GM18520 (cell line): ENCODE measurements at regions not wholly inside any gene's neighbourhood (a gene's known extent, or its start where the extent isn't known, plus 50 kb on each side); places are given as distances from the start of the nearest gene placed in this dataset.

Experiments
- ATAC-seq: cut with Tn5 transposase; IDR thresholded peaks from one replicate; pipeline ENCODE4 v1.9.1; 2021; ENCODE audit not compliant: unreplicated experiment

DNA sequence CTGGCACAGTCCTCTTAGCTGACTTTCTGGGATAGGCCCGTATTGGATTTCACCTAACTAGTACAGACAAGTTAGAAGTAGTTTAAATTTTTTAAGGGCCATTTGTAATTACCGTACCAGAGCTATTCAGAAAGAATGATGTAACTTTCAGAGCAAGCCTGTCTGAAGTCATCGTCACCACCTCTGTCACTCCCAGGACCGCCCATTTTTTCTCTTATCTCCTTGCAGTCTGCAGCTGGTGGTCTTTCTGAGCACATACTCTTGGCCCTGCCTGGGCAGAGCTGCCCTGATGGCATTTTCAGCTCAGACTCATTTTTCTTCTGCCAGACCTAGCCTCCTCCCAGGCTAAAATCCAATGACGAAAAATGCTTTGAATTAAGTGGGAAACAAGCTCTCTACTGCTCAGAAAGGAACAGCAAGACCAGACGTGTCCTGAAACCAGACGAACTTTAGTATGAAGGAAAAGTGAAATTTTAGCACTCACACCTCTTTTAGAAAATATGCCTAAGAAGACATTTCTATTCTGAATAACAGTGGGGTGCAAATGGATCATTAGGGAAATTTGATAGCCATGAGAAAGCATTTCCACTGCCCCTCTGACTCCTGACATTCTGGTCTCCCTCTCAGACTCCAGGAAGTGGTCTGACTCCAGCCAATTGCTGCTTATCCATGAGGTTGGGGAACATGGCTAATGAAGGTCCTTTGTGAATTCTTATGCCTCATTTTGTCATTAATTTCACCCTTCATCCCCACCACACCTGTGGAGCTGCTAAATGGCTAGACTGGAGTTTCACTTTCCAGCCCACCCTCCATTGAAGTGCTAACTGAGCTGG lies 162.4 kb upstream of the GYPA start:
- no peak for ATAC-seq

DNA sequence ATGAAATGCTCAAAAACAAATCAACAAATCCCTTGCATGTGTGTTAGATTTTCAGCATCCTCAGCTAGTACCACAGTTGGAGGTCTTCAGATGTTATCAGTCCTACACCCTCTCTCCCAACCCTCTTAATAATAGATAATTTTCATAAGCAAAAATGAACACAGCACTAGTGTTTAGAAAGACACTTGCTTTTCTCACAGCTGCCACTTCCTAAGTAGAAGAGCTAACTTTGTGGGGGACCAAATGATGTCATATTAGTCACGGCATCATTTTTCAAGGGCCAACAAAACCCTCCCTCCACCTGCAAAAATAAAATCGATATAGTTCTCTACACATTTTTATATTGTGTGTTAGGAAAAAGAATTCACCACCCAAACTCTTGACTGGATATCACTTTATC lies 163.5 kb upstream of the GYPA start:
- ATAC-seq, result no peak

DNA sequence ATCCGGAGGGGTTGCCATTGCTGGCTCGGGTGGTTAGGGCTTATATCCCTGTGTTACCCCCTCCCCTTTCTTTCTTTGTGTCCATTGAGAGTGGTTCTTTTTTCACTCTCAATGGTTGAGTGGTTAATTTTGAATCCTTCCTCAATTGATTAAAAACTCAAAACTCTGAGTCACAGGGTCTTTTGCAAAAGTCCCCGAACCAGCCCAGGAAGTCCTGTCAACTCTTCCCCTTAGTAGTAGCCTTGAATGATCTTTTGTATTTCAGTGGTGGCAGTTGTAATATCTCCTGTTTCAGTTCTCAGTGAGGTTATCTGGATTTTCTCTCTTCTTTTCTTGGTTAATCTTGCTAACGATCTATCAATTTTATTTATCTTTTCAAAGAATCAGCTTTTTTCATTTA lies 170.0 kb upstream of the GYPA start:
- no peak for ATAC-seq

DNA sequence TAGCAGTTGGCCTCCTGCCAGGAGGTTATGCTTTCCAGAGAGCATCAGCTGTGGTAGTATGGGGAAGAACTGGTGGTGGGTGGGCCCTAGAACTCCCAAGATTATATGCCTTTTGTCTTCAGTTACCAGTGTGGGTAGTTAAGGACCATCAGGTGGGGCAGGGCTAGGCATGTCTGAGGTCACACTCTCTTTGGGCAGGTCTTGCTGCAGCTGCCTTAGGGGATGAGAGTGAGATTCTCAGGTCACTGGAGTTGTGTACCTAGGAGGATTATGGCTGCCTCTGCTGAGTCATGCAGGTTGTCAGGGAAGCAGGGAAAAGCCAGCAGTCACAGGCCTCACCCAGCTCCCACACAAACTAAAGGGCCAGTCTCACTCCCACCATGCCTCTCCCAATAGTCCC lies 172.9 kb upstream of the GYPA start:
- ATAC-seq, result no peak

DNA sequence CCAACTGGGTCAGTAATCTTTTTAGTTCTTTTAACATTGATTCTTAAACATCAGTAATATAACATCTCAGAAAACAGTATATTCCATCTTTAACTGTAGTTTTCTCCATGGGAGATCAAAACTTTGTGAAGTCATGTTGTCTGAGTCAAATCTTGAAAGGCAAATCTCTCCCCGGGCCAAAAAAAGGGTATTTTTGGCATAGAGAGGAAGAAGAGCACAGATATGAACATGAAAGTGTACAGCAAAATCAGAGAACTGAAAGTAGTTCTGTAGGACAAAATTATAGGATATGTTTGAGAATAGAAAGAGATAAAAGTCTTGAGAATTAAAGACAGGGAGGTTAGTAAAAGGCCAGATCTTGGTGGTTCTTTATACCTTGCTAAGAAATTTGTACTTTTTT lies 176.4 kb upstream of the GYPA start:
- no peak for ATAC-seq

DNA sequence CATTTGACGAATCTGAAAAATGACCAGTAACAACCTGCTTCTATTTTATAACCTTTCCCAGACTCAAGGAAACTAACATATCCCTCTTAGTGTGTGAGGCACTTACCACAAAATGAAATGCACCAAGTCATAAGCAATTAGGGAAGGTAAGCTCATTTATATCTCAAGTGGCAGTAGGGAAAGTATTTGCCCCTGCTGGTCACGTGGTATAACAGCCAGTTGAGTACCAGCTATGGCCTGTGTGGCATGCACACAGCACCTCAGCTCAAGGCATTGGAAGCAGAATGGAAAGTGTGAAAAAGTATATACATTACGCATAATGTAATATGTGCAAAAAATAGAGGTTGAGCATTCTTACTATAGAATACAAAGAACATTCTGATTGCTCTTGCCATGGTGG lies 178.3 kb upstream of the GYPA start:
- ATAC-seq, result no peak

DNA sequence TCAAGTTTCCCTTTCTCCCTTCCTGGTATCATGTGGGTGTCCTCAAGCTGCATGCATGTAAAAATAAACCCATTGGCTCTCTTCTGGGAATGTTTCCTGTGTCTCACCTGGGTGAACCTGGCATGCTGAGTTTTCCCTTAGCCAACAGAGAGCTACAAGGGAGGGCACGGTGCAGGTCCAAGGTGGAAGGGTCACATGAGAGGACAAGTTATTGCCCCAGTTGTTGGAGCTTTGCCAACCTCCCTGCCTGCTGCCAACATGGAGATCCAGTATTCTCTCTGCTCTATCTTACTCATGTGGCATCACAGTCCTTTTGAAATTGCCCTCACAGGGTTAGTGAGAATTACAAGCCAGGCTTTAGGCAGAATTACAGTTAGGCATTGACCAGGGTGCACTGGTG lies 196.1 kb upstream of the GYPA start:
- no peak for ATAC-seq

DNA sequence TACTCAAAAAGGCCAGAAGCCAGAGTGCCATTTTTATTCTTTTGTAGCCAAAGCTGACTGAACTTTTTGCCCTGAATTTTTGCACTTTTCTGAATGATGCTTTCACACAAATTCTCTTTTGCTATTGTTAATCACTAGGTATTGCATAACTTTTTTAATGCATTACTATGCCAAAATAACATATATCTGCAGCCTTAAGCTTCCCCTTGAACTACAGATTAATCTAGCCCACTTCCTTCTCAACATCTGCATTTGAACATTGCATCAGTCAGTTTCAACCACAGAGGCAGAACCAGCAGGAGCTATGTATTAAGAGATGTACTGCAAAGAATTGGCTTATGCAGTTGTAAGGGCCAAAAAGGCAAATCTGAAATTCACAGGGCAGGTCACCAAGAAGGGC lies 197.6 kb upstream of the GYPA start:
- ATAC-seq, result no peak

DNA sequence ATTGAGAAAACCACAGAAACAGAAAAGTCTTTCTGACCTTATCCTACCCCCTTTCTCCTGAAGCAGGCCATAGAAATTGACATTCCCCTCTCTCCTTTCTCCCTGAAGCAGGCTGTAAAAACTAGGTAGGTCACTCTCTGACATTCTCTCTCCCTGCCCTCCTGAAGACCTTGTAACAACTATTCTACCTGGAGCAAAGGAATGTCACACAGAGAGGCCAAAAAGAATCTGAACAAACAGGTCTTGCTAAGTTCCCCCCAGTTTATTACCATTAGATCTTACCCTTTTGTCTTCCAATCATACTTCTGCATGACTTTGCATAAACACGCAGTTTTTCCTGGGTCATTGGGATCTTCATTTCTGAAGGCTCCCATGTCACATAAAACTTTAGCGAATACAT lies 198.3 kb upstream of the GYPA start:
- ATAC-seq, result no peak

DNA sequence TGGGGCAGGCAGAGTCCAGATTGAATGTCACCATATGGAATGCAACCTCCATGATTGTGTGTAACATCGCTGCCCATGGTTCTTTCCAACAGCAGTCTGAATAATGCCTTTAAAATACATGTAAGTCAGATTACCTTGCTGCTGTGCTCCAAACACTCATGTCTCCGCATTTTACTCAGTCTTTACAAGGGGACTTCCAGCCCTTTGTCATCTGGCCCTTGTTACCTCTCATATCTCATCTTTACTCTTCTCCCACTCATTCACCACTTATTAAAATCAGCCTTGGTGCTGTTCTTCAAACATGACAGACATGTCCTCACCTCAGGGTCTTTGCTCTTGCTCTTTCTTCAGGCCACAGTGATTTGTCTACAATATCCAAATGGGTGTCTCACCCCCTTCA lies 200.4 kb upstream of the GYPA start:
- ATAC-seq, result peak; percentile 66

DNA sequence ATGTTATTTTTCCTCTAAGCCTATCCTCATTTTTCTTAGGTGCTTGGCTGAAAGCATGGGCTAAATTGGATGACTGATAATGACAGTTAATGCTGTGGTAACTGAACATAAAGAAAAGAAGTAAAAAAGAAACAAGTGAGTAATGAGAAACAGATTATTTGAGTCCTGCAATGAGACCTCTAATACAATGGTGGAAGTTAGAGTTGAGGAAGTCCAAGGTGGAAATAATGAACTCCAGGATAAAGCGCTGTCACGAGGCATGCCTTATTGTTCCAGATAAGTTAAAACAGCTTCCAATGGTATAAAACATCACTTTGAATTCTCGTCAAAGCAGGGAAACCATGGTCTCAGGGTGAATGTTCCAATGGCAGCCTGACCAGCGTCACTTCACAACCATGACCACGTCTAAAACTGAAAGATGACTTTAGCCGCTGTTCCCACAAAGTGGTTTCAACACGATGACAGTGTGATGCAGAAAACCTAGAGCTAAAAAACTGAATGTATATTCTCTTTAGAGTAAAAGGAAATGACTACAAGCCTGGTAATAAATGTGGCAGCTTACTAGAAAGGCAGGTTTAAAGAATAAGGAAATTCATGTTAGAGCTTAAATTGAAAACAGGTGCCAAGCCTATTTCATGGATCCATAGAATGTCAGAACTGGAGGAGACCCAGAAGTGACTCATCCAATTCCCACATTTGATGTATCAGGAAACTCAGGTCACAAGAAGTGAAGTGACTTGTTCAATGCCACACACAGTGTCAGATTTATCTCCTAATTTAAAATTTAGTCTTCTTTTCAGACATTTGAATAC lies 202.6 kb upstream of the GYPA start:
- no peak for ATAC-seq

DNA sequence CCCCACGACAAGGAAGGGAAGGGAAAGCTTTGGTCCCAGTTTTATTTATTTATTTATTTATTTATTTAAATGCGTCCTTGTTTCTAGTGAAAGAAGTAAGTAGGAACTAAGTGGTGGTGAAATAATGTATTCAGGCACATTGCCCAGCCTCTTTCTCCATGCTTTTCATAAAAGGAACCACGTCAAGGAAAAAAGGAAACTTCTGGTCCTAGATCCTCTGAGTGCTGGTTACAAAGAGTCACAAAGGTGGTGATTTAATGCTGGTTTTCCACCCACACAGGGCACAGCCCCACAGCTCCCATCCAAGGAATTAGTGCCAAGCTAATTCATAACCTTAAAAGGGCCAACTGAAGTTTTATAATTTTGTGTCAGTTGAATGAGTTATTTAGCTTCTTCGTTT lies 206.6 kb upstream of the GYPA start:
- ATAC-seq, result no peak

DNA sequence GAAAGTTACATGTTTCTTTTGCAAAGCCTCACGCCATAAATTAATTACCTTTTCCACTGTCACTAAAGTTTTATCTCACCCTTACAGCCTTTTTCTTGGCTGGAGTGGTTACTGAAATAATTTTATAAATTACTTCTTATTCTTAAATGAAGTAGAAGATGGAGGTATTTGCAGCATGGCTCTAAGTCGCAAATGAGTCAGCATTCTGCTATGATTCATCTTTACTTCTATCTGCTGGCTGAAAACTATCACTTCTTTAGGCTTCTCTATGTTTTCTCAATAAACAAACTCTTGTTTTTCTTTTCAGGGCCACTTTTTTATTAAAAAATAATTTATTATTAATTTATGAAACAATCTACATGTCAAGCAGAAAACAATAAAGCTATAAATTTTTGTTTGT lies 210.2 kb upstream of the GYPA start:
- ATAC-seq, result no peak

DNA sequence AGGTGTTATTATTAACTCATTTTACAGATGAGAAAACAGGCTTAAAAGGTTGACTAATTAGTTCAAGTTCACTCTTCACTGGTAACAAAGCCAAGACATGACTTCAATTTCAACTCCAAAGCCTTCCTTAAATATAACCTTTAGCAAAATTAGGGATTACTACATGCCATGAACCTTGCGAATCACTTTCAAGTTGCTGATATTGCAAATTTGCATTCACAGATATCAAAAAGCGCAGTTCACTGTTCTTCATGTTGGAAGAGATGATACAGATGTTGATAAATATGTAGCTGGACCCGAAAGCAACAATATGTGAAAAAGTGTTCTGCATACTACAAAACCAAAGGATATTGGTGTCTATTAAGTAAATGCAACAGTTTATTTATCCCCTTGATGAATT lies 210.8 kb upstream of the GYPA start:
- no peak for ATAC-seq

DNA sequence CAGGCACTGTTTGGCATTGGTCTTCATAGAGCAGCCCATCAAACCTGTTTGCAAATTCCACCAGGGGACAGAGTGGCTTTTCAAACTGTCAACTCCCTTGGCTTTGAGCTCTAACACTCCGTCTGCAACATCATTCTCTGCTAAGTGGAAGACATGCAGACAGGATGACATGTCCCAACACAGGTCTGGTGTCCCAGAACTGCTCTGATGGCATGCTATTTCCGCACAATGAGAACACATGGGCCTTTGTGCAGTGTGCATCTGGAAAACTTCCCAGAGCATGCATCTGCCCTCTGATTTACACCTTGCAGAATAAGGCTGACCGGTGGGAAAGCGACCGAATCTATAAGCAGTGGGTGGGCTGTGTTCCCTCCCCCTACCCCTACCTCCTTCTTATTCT lies 212.8 kb upstream of the GYPA start:
- no peak for ATAC-seq

DNA sequence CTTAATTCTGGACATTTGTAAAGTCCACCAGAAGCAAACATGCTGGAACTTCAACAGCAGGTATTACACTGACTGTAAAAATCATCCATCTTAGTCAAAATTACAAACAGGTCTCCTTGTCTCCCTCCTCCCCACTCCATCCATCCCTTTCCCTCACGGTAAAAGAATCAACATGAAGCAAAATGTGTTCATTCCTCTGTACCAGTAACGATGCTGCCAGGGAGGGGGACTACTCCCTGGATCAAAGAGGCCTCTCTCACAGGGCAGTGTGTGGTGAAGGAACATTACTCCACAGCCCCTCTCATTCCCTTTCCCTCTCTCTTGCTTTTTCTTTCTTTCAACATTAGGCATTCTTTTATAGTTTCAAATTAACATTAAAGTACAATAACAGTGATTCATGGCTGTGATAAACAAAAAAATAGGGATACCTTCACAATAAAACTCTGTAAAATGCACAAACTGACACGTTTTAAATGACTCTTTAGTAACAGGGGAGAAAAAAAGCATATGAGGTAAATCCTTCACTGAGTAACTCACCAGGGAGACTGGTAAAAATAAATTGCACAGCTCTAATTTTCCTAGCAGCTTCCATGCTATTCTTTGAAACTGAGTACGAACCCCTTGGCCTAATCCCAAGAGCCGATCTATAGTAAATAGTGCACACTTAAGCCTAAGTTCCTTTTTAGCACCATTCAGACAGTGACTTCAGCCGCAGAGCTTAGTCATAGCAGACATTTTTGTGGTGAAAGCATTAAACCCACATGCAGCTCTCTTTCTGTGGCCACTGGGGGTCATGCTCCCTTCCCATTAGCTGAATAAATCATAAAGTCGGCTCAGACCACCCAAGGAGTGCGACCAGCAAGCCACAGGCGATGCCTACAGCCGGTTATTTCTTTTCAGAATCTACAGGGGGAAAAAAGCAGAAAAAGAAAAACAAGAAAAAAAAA lies 215.6 kb upstream of the GYPA start:
- ATAC-seq, result peak; percentile 90

DNA sequence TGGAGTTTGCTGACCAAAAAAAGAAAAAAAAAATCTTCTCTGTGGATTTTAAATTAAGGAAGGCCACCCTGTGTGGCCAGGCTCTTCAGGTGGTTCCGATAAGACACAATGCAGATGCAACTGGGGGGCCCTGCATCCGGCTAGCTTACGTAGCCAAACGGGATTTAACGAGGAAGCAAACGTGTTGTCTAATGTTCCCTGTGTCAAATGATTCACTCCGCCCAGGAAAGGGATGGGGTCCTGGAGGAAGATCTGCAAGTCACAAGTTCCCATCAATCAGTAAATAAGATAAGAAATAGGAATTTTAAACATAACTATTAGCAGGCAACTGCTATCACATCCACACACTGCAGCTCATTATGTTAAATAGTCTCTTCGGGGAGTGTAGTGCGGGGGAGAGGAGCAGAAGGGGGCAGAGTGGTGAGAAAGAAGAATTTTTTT lies 216.4 kb upstream of the GYPA start:
- ATAC-seq, result no peak

DNA sequence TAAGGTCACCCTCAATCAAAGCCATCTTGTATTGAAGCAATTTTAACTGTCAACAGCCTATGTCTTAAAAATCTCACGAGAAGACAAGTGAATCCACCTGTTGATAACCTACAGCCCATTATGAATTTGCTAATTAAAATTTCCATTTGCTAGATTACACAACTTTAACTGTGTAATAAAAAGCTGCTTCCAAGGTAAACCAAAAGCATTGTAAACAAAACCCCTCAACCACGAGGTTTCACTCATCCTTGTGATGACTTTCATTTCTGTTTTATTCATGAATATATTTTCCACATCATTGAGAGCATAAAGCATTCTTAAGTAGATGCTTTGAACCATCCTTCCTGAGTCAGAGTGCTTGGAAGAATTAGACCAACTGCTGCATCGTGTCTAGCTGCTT lies 217.5 kb upstream of the GYPA start:
- ATAC-seq, result no peak

DNA sequence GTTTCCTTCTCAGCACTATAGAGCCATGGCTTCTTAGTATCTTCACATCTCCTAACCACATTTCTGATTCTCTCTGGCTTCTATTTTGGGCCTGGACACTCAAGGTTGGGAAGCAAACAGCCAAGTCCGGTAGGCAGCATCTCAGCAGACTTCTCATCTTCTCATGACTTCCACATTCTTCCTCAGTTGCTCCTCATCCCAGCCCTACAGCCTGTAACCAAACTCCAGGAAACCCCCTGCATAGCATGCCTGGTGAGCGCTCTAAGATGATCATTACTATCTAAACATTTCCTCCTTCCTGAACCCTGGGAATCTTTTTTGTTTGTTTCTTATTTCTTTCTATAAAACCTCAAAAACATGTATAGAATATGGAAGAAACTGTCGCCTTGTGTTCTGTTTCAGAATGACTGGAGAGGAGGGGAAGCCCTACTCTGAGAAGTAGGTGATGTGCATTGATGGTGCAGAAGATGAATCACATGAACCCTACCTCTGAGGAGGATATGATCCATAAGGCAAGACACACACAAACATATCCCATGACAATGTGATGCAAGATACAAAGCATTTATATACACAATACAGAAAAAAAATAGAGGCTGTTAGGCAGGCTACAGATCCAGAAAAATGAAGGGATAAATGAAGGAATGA lies 219.8 kb upstream of the GYPA start:
- ATAC-seq, result no peak

DNA sequence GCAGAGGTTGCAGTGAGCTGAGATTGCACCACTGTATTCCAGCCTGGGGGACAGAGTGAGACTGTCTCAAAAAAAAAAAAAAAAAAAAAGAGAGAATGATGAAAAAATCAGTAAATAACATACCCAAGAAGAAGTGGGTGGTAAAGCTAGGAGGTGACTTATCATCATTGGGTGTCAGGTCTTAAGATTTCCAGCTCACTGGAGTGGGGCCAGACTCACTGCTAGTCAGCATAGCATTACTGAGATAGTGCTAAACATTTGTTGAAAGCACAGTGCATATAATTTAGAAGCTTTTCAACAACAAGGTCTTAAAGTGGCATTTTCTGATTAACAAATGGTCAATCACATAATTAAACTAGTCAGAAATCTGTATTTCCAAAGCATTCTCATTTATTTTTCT lies 221.8 kb upstream of the GYPA start:
- ATAC-seq, result no peak

DNA sequence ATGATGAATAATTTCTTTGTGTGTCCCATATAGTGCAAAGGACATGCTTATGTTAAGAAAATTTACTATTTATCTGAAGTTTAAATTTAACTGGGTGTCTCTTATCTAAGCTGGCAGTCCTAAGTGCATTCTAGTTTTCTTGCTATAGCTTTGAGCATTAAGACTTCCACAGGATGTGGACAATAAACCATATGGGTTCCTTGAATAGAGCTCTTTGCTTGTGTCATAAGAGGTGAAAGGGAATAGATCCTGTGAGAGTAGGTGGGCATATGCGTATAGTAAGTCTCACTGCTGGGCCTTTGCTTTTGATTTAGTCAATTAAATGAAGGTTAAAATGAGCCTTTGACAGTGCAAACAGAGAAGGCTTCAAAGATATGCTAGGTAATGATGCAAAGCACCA lies 223.4 kb upstream of the GYPA start:
- no peak for ATAC-seq
